Heart left ventricle (tissue), 13 donors: ENCODE measurements at regions not wholly inside any gene's neighbourhood (a gene's known extent, or its start where the extent isn't known, plus 50 kb on each side); places are given as distances from the start of the nearest gene placed in this dataset.

Experiments
- CTCF ChIP-seq, 12 donors: fragments of 200-600 bp; sonication (generic) in 4 of 12; IDR thresholded peaks; one replicate each; pipeline versions ENCODE4 v1.5.0 to v1.8.0; 2018 to 2022; ENCODE audit warnings: antibody characterized with exemption in 12 of 12, mild to moderate bottlenecking in 5 of 12
- POLR2A ChIP-seq, 2 donors: fragments of 450-650 bp; IDR thresholded peaks; one replicate each; pipeline ENCODE4 v1.6.1; 2017; ENCODE audit warnings: antibody characterized with exemption in 2 of 2, mild to moderate bottlenecking in 2 of 2, moderate library complexity in 2 of 2
- donor health status: ischemic (EF 13 %, LVEDD 7.1; RV severe dilation, severe dysfunction).
- donor health status: DM: no; HTN: yes; CAD: no.
- donor health status: DM: no; HTN: no; CAD: no.
- donor health status: ischemic (EF 25% LVEDD 6.9; RV normal size, moderate dysfunction).
- donor health status: ischemic (EF 25% LVEDD 5.7; RV mildly dilated, moderate dysfunction).
- donor health status: ischemic (EF 35%, LVEDD 5.7; RV mildly dilated, moderate dysfunction).
- donor health status: nonischemic (EF 11% LVEDD 7.7; RV severe dilation, severe dysfunction).
- donor health status: DM: yes; HTN: yes; CAD: no.
- donor health status: PGD.
- donor health status: ischemic (EF 29% LVEDD 5.4; RV normal size, mild dysfunction).
- donor health status: nonischemic (EF 23%, LVEDD 6.1; RV moderate dilation, normal function).

GRCh38 chr5:36755342-36755741, 121.2 kb upstream of the NIPBL start:
- TF ChIP-seq CTCF (IDR thresholded peaks at IDR 0.05), result no peak
- TF ChIP-seq POLR2A (IDR thresholded peaks at IDR 0.05), result no peak
